ENCODE measurements at regions not wholly inside any gene's neighbourhood (a gene's known extent, or its start where the extent isn't known, plus 50 kb on each side); places are given as distances from the start of the nearest gene placed in this dataset.
"Not testable (repeated sequence)": the region's sequence is repeated elsewhere in the genome, so short reads cannot be mapped to it uniquely, and the experiment has no call there.

- not testable (repeated sequence) for H3K27ac ChIP-seq (ENCODE audit: low read length); ATAC-seq (ENCODE audit: insufficient read depth, low read depth); H3K9me3 ChIP-seq (ENCODE audit: insufficient read depth, low read length, severe bottlenecking)
Observed at GRCh38 chr1:146486300-146487014, 257.6 kb upstream of the NOTCH2NLA start.

GRCh38 chr1:146484195-146484594 lies 255.4 kb upstream of the NOTCH2NLA start:
- not testable (repeated sequence) for H3K79me2 ChIP-seq (ENCODE audit: insufficient read depth, low read length); H3K4me1 ChIP-seq (ENCODE audit: insufficient read depth, low read length); H3K27ac ChIP-seq (ENCODE audit: low read length); H3K9ac ChIP-seq (ENCODE audit: low read depth, low read length); H4K20me1 ChIP-seq (ENCODE audit: insufficient read depth, low read length); H3K4me3 ChIP-seq (ENCODE audit: low read depth in 1 of 2, low read length in 2 of 2); H3K4me2 ChIP-seq (ENCODE audit: insufficient read depth, low read length); H3K27me3 ChIP-seq (ENCODE audit: insufficient read depth, low read length, poor library complexity); H2AFZ ChIP-seq (ENCODE audit: low read depth, low read length); H3K36me3 ChIP-seq (ENCODE audit: insufficient read depth, low read length); DNase-seq; H3K9me3 ChIP-seq (ENCODE audit: insufficient read depth, low read length, severe bottlenecking)
- ATAC-seq (ENCODE audit: insufficient read depth, low read depth) = peak; percentile 97

More at GRCh38 chr1:146486300-146487014, 257.6 kb upstream of the NOTCH2NLA start:
- not testable (repeated sequence) for H3K9ac ChIP-seq (ENCODE audit: low read depth, low read length); H3K4me3 ChIP-seq (ENCODE audit: low read depth in 1 of 2, low read length in 2 of 2); H3K4me2 ChIP-seq (ENCODE audit: insufficient read depth, low read length); DNase-seq; H3K27me3 ChIP-seq (ENCODE audit: insufficient read depth, low read length, poor library complexity); H2AFZ ChIP-seq (ENCODE audit: low read depth, low read length); H4K20me1 ChIP-seq (ENCODE audit: insufficient read depth, low read length); H3K36me3 ChIP-seq (ENCODE audit: insufficient read depth, low read length); H3K79me2 ChIP-seq (ENCODE audit: insufficient read depth, low read length); H3K4me1 ChIP-seq (ENCODE audit: insufficient read depth, low read length)

GRCh38 chr1:146479188-146479587 lies 250.4 kb upstream of the NOTCH2NLA start:
- Histone ChIP-seq H3K4me1 (ENCODE audit: insufficient read depth, low read length) (peaks cover 35% of the 10 kb centered on the region), H3K27ac (ENCODE audit: low read length) (peak overlapping the region; percentile 57; the same call in 1 of the 2 replicates)
- not testable (repeated sequence) for H3K27me3 ChIP-seq (ENCODE audit: insufficient read depth, low read length, poor library complexity); H2AFZ ChIP-seq (ENCODE audit: low read depth, low read length); DNase-seq; H3K9ac ChIP-seq (ENCODE audit: low read depth, low read length); H3K4me2 ChIP-seq (ENCODE audit: insufficient read depth, low read length); H4K20me1 ChIP-seq (ENCODE audit: insufficient read depth, low read length); ATAC-seq (ENCODE audit: insufficient read depth, low read depth); H3K36me3 ChIP-seq (ENCODE audit: insufficient read depth, low read length); H3K9me3 ChIP-seq (ENCODE audit: insufficient read depth, low read length, severe bottlenecking); H3K79me2 ChIP-seq (ENCODE audit: insufficient read depth, low read length); H3K4me3 ChIP-seq (ENCODE audit: low read depth in 1 of 2, low read length in 2 of 2)

GRCh38 chr1:146478125-146478720 lies 249.4 kb upstream of the NOTCH2NLA start:
- ATAC-seq (ENCODE audit: insufficient read depth, low read depth) = peak; percentile 98
- H3K36me3 ChIP-seq (ENCODE audit: insufficient read depth, low read length); H3K9me3 ChIP-seq (ENCODE audit: insufficient read depth, low read length, severe bottlenecking); H3K27me3 ChIP-seq (ENCODE audit: insufficient read depth, low read length, poor library complexity); H3K4me3 ChIP-seq (ENCODE audit: low read depth in 1 of 2, low read length in 2 of 2); H3K79me2 ChIP-seq (ENCODE audit: insufficient read depth, low read length); H4K20me1 ChIP-seq (ENCODE audit: insufficient read depth, low read length); H3K9ac ChIP-seq (ENCODE audit: low read depth, low read length): not testable (repeated sequence)
- Histone ChIP-seq H2AFZ (ENCODE audit: low read depth, low read length) (peak overlapping the region; percentile 68; the same call in 1 of the 2 replicates), H3K27ac (ENCODE audit: low read length) (peak overlapping the region; percentile 85), H3K4me1 (ENCODE audit: insufficient read depth, low read length) (peaks cover 32% of the 10 kb centered on the region), H3K4me2 (ENCODE audit: insufficient read depth, low read length) (peak overlapping the region; percentile 42)
- peak; percentile 74 for DNase-seq
- TF ChIP-seq CTCF (IDR thresholded peaks at IDR 0.05; ENCODE audit: borderline replicate concordance, extremely low read depth, low read length, poor library complexity, severe bottlenecking) = peak; percentile 76

- not testable (repeated sequence) for H3K36me3 ChIP-seq (ENCODE audit: insufficient read depth, low read length); H3K27me3 ChIP-seq (ENCODE audit: insufficient read depth, low read length, poor library complexity); DNase-seq; H3K9me3 ChIP-seq (ENCODE audit: insufficient read depth, low read length, severe bottlenecking); H3K4me2 ChIP-seq (ENCODE audit: insufficient read depth, low read length); H3K9ac ChIP-seq (ENCODE audit: low read depth, low read length); H2AFZ ChIP-seq (ENCODE audit: low read depth, low read length); H4K20me1 ChIP-seq (ENCODE audit: insufficient read depth, low read length); H3K79me2 ChIP-seq (ENCODE audit: insufficient read depth, low read length); H3K4me3 ChIP-seq (ENCODE audit: low read depth in 1 of 2, low read length in 2 of 2); ATAC-seq (ENCODE audit: insufficient read depth, low read depth)
- Histone ChIP-seq H3K4me1 (ENCODE audit: insufficient read depth, low read length) (peaks cover 41% of the 10 kb centered on the region), H3K27ac (ENCODE audit: low read length) (peak overlapping the region; percentile 50; the same call in 1 of the 2 replicates)
Observed at GRCh38 chr1:146475086-146475485, 246.3 kb upstream of the NOTCH2NLA start.

- peaks cover 40% of the 10 kb centered on the region for H3K4me1 ChIP-seq (ENCODE audit: insufficient read depth, low read length)
- not testable (repeated sequence) for H3K27ac ChIP-seq (ENCODE audit: low read length); H3K4me2 ChIP-seq (ENCODE audit: insufficient read depth, low read length); DNase-seq; H3K79me2 ChIP-seq (ENCODE audit: insufficient read depth, low read length); H3K36me3 ChIP-seq (ENCODE audit: insufficient read depth, low read length); H2AFZ ChIP-seq (ENCODE audit: low read depth, low read length); ATAC-seq (ENCODE audit: insufficient read depth, low read depth); H4K20me1 ChIP-seq (ENCODE audit: insufficient read depth, low read length); H3K27me3 ChIP-seq (ENCODE audit: insufficient read depth, low read length, poor library complexity); H3K9me3 ChIP-seq (ENCODE audit: insufficient read depth, low read length, severe bottlenecking); H3K4me3 ChIP-seq (ENCODE audit: low read depth in 1 of 2, low read length in 2 of 2); H3K9ac ChIP-seq (ENCODE audit: low read depth, low read length)
Observed at GRCh38 chr1:146474216-146474615, 245.4 kb upstream of the NOTCH2NLA start.
